Keratinocyte (primary cell): ENCODE measurements at regions not wholly inside any gene's neighbourhood (a gene's known extent, or its start where the extent isn't known, plus 50 kb on each side); places are given as distances from the start of the nearest gene placed in this dataset.

Source experiments
- DNase-seq: peaks from one replicate; pipeline ENCODE4 v3.0.0-alpha.2; 2011; ENCODE audit warnings: low read depth, missing footprints, low spot score
- FAIRE-seq: peaks from 2 replicates; lab custom pipeline; 2011; peaks lifted over from hg19 to GRCh38; lab: Jason Lieb, UNC
- H2AFZ ChIP-seq: 2 replicates; pipeline ENCODE4 v1.6.0; 2012; ENCODE audit warnings: low read length, control low read depth, inconsistent platforms; ENCODE audit not compliant: control insufficient read depth
- H3K27ac ChIP-seq: 2 replicates; pipeline ENCODE4 v1.5.1; 2011; ENCODE audit warnings: low read length; ENCODE audit not compliant: control insufficient read depth, insufficient read depth
- H3K27me3 ChIP-seq: 3 replicates; pipeline ENCODE4 v1.6.0; 2011; ENCODE audit warnings: low read length; ENCODE audit not compliant: control insufficient read depth, insufficient read depth; ENCODE audit errors: extremely low read depth
- H3K36me3 ChIP-seq, 2 experiments: 2 replicates in 1 of 2; 3 replicates in 1 of 2; pipeline ENCODE4 v1.5.1; 2011; ENCODE audit warnings: low read length in 2 of 2, mild to moderate bottlenecking in 1 of 2; ENCODE audit not compliant: control insufficient read depth in 2 of 2, insufficient read depth in 2 of 2; ENCODE audit errors: extremely low read depth in 1 of 2
- H3K4me1 ChIP-seq: 3 replicates; pipeline ENCODE4 v1.5.1; 2011; ENCODE audit warnings: low read length; ENCODE audit not compliant: control insufficient read depth, insufficient read depth; ENCODE audit errors: extremely low read depth
- H3K4me2 ChIP-seq: 3 replicates; pipeline ENCODE4 v1.6.0; 2011; ENCODE audit warnings: low read depth, low read length; ENCODE audit not compliant: control insufficient read depth, insufficient read depth; ENCODE audit errors: extremely low read depth
- H3K4me3 ChIP-seq, 3 experiments: fragments of 200-600 bp in 1 of 3; sonication (generic) in 1 of 3; 2 replicates in 2 of 3; 3 replicates in 1 of 3; pipeline ENCODE4 v1.5.1; 2011 to 2016; ENCODE audit warnings: low read length in 3 of 3, mild to moderate bottlenecking in 3 of 3, control low read depth in 2 of 3, inconsistent platforms in 1 of 3, low read depth in 1 of 3, mixed read lengths in 1 of 3, mixed run types in 1 of 3, moderate library complexity in 1 of 3; ENCODE audit not compliant: control insufficient read depth in 2 of 3, insufficient read depth in 2 of 3; ENCODE audit errors: extremely low read depth in 1 of 3
- H3K79me2 ChIP-seq: 2 replicates; pipeline ENCODE4 v1.6.0; 2012; ENCODE audit warnings: low read length; ENCODE audit not compliant: control insufficient read depth, insufficient read depth
- H3K9ac ChIP-seq: 3 replicates; pipeline ENCODE4 v1.6.0; 2011; ENCODE audit warnings: low read length; ENCODE audit not compliant: control insufficient read depth, insufficient read depth; ENCODE audit errors: extremely low read depth
- H3K9me1 ChIP-seq: 3 replicates; pipeline ENCODE4 v1.6.0; 2011; ENCODE audit warnings: low read length; ENCODE audit not compliant: control insufficient read depth, insufficient read depth; ENCODE audit errors: extremely low read depth
- H3K9me3 ChIP-seq: 2 replicates; pipeline ENCODE4 v1.5.1; 2012; ENCODE audit warnings: low read depth, low read length; ENCODE audit not compliant: control insufficient read depth
- H4K20me1 ChIP-seq: 3 replicates; pipeline ENCODE4 v1.6.0; 2011; ENCODE audit warnings: low read length; ENCODE audit not compliant: control insufficient read depth, insufficient read depth; ENCODE audit errors: extremely low read depth
- CTCF ChIP-seq, 3 experiments: IDR thresholded peaks in 1 of 3; conservative IDR thresholded peaks in 1 of 3; optimal IDR thresholded peaks in 1 of 3; 2 replicates in 2 of 3; 3 replicates in 1 of 3; pipeline versions ENCODE3 to v1.5.1; 2011; ENCODE audit warnings: low read length in 3 of 3, mild to moderate bottlenecking in 3 of 3, moderate library complexity in 2 of 3, control low read depth in 1 of 3, inconsistent platforms in 1 of 3; ENCODE audit not compliant: insufficient read depth in 2 of 3; ENCODE audit errors: extremely low read depth in 1 of 3
- EZH2 ChIP-seq: IDR thresholded peaks from one replicate; pipeline ENCODE4 v1.6.1; 2012; ENCODE audit warnings: inconsistent platforms, mild to moderate bottlenecking, low read length, moderate library complexity
- dilution Hi-C: fragments of 300-500 bp; cut with MboI; formaldehyde crosslinking; loops from one replicate; pipeline ENCODE4 v1.7.0; 2020; ENCODE audit warnings: low sequenced_read_pairs; ENCODE audit not compliant: extremely low pct_ligation_motif_present

DNA sequence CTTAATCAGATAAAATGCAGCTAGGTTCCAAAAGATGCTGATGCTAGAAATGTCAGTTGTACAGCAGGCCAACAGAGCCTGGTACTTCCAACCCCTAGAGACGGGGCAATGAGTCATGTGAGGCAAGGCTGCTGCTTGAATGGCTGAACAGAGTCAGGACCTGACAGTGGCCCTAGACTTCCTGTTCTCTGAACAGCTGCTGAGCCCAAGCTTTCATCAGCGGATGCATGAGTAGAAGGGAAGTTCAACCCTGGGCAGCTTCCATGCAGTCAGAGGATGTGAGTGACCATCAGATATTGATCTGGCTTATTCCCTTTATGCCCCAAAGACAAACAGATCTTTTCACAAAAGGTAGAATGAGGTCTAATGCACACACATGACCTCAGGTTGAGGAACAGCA lies 282.9 kb upstream of the COL8A1 start:
- Histone ChIP-seq H2AFZ (no peak overlapping the region), H3K9me1 (no peaks in the 10 kb centered on the region), H3K27ac (no peak overlapping the region), H3K4me2 (no peak overlapping the region), H3K4me3 (no peak overlapping the region), H4K20me1 (no peaks in the 10 kb centered on the region), H3K9ac (no peak overlapping the region), H3K36me3 (no peaks in the 10 kb centered on the region), H3K79me2 (no peaks in the 10 kb centered on the region), H3K27me3 (no peaks in the 10 kb centered on the region), H3K4me1 (no peaks in the 10 kb centered on the region), H3K9me3 (no peaks in the 10 kb centered on the region)
- dilution Hi-C loops: no loop called here
- FAIRE-seq: no peak
- DNase-seq: no peak
- TF ChIP-seq CTCF (optimal IDR thresholded peaks at IDR 0.05 in 1 of 3, IDR thresholded peaks at IDR 0.05 in 1 of 3, conservative IDR thresholded peaks at IDR 0.05 in 1 of 3; ENCODE audit: extremely low read depth in 1 of 3, insufficient read depth in 2 of 3, low read length in 3 of 3): no peak
- TF ChIP-seq EZH2: no peak

- no peak overlapping the region for H3K27ac ChIP-seq
- dilution Hi-C loops: no loop called here
- no peak for DNase-seq
- no peak overlapping the region for H3K9ac ChIP-seq
- H3K79me2 ChIP-seq: no peaks in the 10 kb centered on the region
- H3K4me1 ChIP-seq: no peaks in the 10 kb centered on the region
- no peaks in the 10 kb centered on the region for H4K20me1 ChIP-seq
- H3K4me2 ChIP-seq: no peak overlapping the region
- TF ChIP-seq EZH2: no peak
- no peak for TF ChIP-seq CTCF (optimal IDR thresholded peaks at IDR 0.05 in 1 of 3, IDR thresholded peaks at IDR 0.05 in 1 of 3, conservative IDR thresholded peaks at IDR 0.05 in 1 of 3; ENCODE audit: extremely low read depth in 1 of 3, insufficient read depth in 2 of 3, low read length in 3 of 3)
- H2AFZ ChIP-seq: no peak overlapping the region
- H3K4me3 ChIP-seq: no peak overlapping the region
- H3K9me1 ChIP-seq: no peaks in the 10 kb centered on the region
- FAIRE-seq: no peak
- H3K36me3 ChIP-seq: no peaks in the 10 kb centered on the region
- no peaks in the 10 kb centered on the region for H3K9me3 ChIP-seq
- no peaks in the 10 kb centered on the region for H3K27me3 ChIP-seq
Observed at GRCh38 chr3:99352811-99353210, 285.6 kb upstream of the COL8A1 start.
